Endothelial cell of umbilical vein (primary cell): ENCODE measurements at regions not wholly inside any gene's neighbourhood (a gene's known extent, or its start where the extent isn't known, plus 50 kb on each side); places are given as distances from the start of the nearest gene placed in this dataset.

Experiments
- BruUV-seq: library from RNA; stranded (reverse); fragments of 400-500 nt; replicated peaks from 2 replicates; lab custom pipeline; 2021; lab: Mats Ljungman, UMichigan
- CTCF ChIA-PET: fragments of 300-600, 350-600 bp; sonication (Branson Sonifier 250); formaldehyde crosslinking; loops from one replicate; lab custom pipeline; 2021; ENCODE audit warnings: antibody characterized with exemption, inconsistent platforms; lab: Charles Lee
- POLR2A ChIA-PET: fragments of 300-600, 350-600 bp; sonication (Branson Sonifier 250); formaldehyde crosslinking; loops from one replicate; lab custom pipeline; 2021; ENCODE audit warnings: antibody characterized with exemption, inconsistent platforms; lab: Charles Lee
- DNase-seq: peaks from one replicate; pipeline ENCODE4 v3.0.0-alpha.2; 2011; ENCODE audit warnings: low read depth, low spot score
- FAIRE-seq: peaks from 2 replicates; lab custom pipeline; 2011; peaks lifted over from hg19 to GRCh38; lab: Jason Lieb, UNC
- H2AFZ ChIP-seq: 2 replicates; pipeline ENCODE4 v1.6.0; 2012; ENCODE audit warnings: low read depth, low read length, control low read depth, inconsistent platforms
- H3K27ac ChIP-seq: 2 replicates; pipeline ENCODE4 v1.5.1; 2011; ENCODE audit warnings: low read depth, mild to moderate bottlenecking, control low read depth, low read length, moderate library complexity; ENCODE audit not compliant: insufficient read depth
- H3K27me3 ChIP-seq, 2 experiments: 2 replicates each; pipeline versions ENCODE4 v1.6.0 to v1.6.1; 2011; ENCODE audit warnings: low read length in 2 of 2, mixed read lengths in 1 of 2; ENCODE audit not compliant: control insufficient read depth in 2 of 2, insufficient read depth in 2 of 2
- H3K36me3 ChIP-seq, 2 experiments: 2 replicates in 1 of 2; 3 replicates in 1 of 2; pipeline ENCODE4 v1.5.1; 2011; ENCODE audit warnings: low read length in 2 of 2, mild to moderate bottlenecking in 1 of 2, moderate library complexity in 1 of 2; ENCODE audit not compliant: control insufficient read depth in 2 of 2, insufficient read depth in 2 of 2; ENCODE audit errors: extremely low read depth in 1 of 2
- H3K4me1 ChIP-seq: 3 replicates; pipeline ENCODE4 v1.5.1; 2011; ENCODE audit warnings: mild to moderate bottlenecking, low read length; ENCODE audit not compliant: control insufficient read depth, insufficient read depth; ENCODE audit errors: extremely low read depth
- H3K4me2 ChIP-seq: 2 replicates; pipeline ENCODE4 v1.6.1; 2011; ENCODE audit warnings: low read length, control low read depth, mixed read lengths; ENCODE audit not compliant: insufficient read depth
- H3K4me3 ChIP-seq, 3 experiments: fragments of 200-600 bp in 1 of 3; sonication (generic), shearing (Covaris generic) in 1 of 3; replicated peaks in 1 of 3; 2 replicates each; pipeline ENCODE4 v1.5.1; 2011 to 2016; ENCODE audit warnings: control low read depth in 3 of 3, low read length in 3 of 3, mild to moderate bottlenecking in 2 of 3, inconsistent platforms in 1 of 3, low read depth in 1 of 3, moderate library complexity in 1 of 3; ENCODE audit not compliant: insufficient read depth in 1 of 3
- H3K79me2 ChIP-seq: 2 replicates; pipeline ENCODE4 v1.6.0; 2012; ENCODE audit warnings: low read length, inconsistent platforms; ENCODE audit not compliant: control insufficient read depth, insufficient read depth
- H3K9ac ChIP-seq: replicated peaks from 2 replicates; pipeline ENCODE3; 2011; ENCODE audit warnings: low read length, control low read depth; ENCODE audit not compliant: insufficient read depth; ENCODE audit errors: extremely low read depth
- H3K9me1 ChIP-seq: replicated peaks from 3 replicates; pipeline ENCODE4 v1.6.0; 2011; ENCODE audit warnings: mild to moderate bottlenecking, low read length; ENCODE audit not compliant: control insufficient read depth, insufficient read depth; ENCODE audit errors: extremely low read depth
- H3K9me3 ChIP-seq: replicated peaks from 2 replicates; pipeline ENCODE4 v1.5.1; 2012; ENCODE audit warnings: low read length, inconsistent platforms; ENCODE audit not compliant: control insufficient read depth, insufficient read depth
- H4K20me1 ChIP-seq: replicated peaks from 2 replicates; pipeline ENCODE3; 2011; ENCODE audit warnings: mild to moderate bottlenecking, low read length; ENCODE audit not compliant: control insufficient read depth, insufficient read depth; ENCODE audit errors: extremely low read depth
- CTCF ChIP-seq, 2 donors: IDR thresholded peaks; 1 replicate in 1 of 2; 2 replicates in 1 of 2; pipeline ENCODE4 v1.5.1; 2011; ENCODE audit warnings: low read length in 2 of 2, mild to moderate bottlenecking in 2 of 2, moderate library complexity in 2 of 2, control low read depth in 1 of 2, inconsistent platforms in 1 of 2, low read depth in 1 of 2; ENCODE audit not compliant: insufficient read depth in 1 of 2; ENCODE audit errors: extremely low read depth in 1 of 2
- GATA2 ChIP-seq: IDR thresholded peaks from 2 replicates; pipeline ENCODE4 v1.7.0; 2011; ENCODE audit warnings: low read depth, mild to moderate bottlenecking, moderate library complexity, mixed read lengths, low read length; ENCODE audit not compliant: insufficient read length, insufficient read depth
- JUN ChIP-seq: IDR thresholded peaks from 2 replicates; pipeline ENCODE4 v1.6.1; 2011; ENCODE audit warnings: borderline replicate concordance, low read depth; ENCODE audit not compliant: insufficient read length, insufficient read depth
- MAX ChIP-seq: IDR thresholded peaks from 2 replicates; pipeline ENCODE4 v1.6.1; 2011; ENCODE audit not compliant: insufficient read depth, insufficient read length
- MYC ChIP-seq: IDR thresholded peaks from one replicate; pipeline ENCODE4 v1.6.1; 2011; ENCODE audit warnings: mild to moderate bottlenecking, low read depth, low read length
- POLR2AphosphoS5 ChIP-seq: IDR thresholded peaks from 2 replicates; pipeline ENCODE4 v1.6.1; 2012; ENCODE audit warnings: low read depth, mild to moderate bottlenecking, control low read depth, low read length, moderate library complexity; ENCODE audit not compliant: insufficient read depth
- dilution Hi-C: fragments of 300-500 bp; cut with MboI; formaldehyde crosslinking; loops from one replicate; pipeline ENCODE4 v1.15.0; 2019; ENCODE audit warnings: low sequenced_read_pairs; ENCODE audit not compliant: extremely low pct_ligation_motif_present
- intact Hi-C: fragments of 100-400 bp; cut with micrococcal nuclease; formaldehyde crosslinking; loops from one replicate; pipeline ENCODE4 v1.10.0; 2022

- no peak overlapping the region for H3K27ac ChIP-seq
- CTCF ChIA-PET = no interaction called here
- POLR2A ChIA-PET = no interaction called here
Measured at GRCh38 chr5:97555644-97555981, 372.6 kb upstream of the RIOK2 start.

More at GRCh38 chr5:97555644-97555981, 372.6 kb upstream of the RIOK2 start:
- no peak for FAIRE-seq
- no TSS peak for BruUV-seq
- no peak overlapping the region for H3K4me3 ChIP-seq
- H3K36me3 ChIP-seq = no peaks in the 10 kb centered on the region
- H2AFZ ChIP-seq = no peak overlapping the region
- H3K79me2 ChIP-seq = no peaks in the 10 kb centered on the region
- no peak for DNase-seq
- H3K9me1 ChIP-seq = no peaks in the 10 kb centered on the region
- H3K4me2 ChIP-seq = no peak overlapping the region
- no peaks in the 10 kb centered on the region for H3K9me3 ChIP-seq
- TF ChIP-seq JUN (no peak), MYC (no peak), MAX (no peak), GATA2 (no peak), CTCF (IDR thresholded peaks at IDR 0.05; ENCODE audit: extremely low read depth in 1 of 2, insufficient read depth in 1 of 2, low read depth in 1 of 2, low read length in 2 of 2) (no peak), POLR2AphosphoS5 (no peak)
- H3K4me1 ChIP-seq = peaks cover 4% of the 10 kb centered on the region
- no peaks in the 10 kb centered on the region for H3K27me3 ChIP-seq
- intact Hi-C loops (no loop called here), dilution Hi-C loops (no loop called here)
- no peak overlapping the region for H3K9ac ChIP-seq
- no peaks in the 10 kb centered on the region for H4K20me1 ChIP-seq
